ENCODE measurements at regions not wholly inside any gene's neighbourhood (a gene's known extent, or its start where the extent isn't known, plus 50 kb on each side); places are given as distances from the start of the nearest gene placed in this dataset.

- H2BK20ac ChIP-seq (ENCODE audit: low read depth, low read length) = no peak overlapping the region
- H3K4me1 ChIP-seq (ENCODE audit: control insufficient read depth, insufficient read depth, low read length) = peaks cover 5% of the 10 kb centered on the region
- intact Hi-C loops (cut with micrococcal nuclease) = no loop called here
- H3K56ac ChIP-seq (ENCODE audit: extremely low read depth, insufficient read depth, low read length) = no peak overlapping the region
- no peak overlapping the region for H3K9ac ChIP-seq (ENCODE audit: low read depth, low read length)
- 33% methylated on average over 2 of the region's 3 CpGs; no CpG with 5 or more reads in 1 of the 2 experiments for whole genome bisulfite sequencing, 2 experiments (ENCODE audit: extremely low coverage in 2 of 2, insufficient read length in 1 of 2)
- in situ Hi-C loops (cut with MboI; ENCODE audit: low sequenced_read_pairs) = no loop called here
- H2BK5ac ChIP-seq (ENCODE audit: low read depth, low read length, poor library complexity, severe bottlenecking) = no peak overlapping the region
- no peak overlapping the region for H2BK15ac ChIP-seq (ENCODE audit: low read depth, low read length)
- H3K36me3 ChIP-seq (ENCODE audit: control insufficient read depth, insufficient read depth, low read length) = no peaks in the 10 kb centered on the region
- H4K5ac ChIP-seq (ENCODE audit: low read depth, low read length) = no peak overlapping the region
- H3K9me3 ChIP-seq (ENCODE audit: control insufficient read depth, insufficient read depth, low read length) = no peaks in the 10 kb centered on the region
- ChIA-PET POLR2A (ENCODE audit: unreplicated experiment) (no interaction called here), CTCF (no interaction called here)
- H4K8ac ChIP-seq (ENCODE audit: low read depth in 2 of 2, low read length in 2 of 2) = no peak overlapping the region
- no peak overlapping the region for H2AFZ ChIP-seq (replicated peaks; ENCODE audit: low read length, poor library complexity)
- DNase-seq = peak; percentile 68
- BruUV-seq (replicated peaks) = no TSS peak
- H3K23ac ChIP-seq (ENCODE audit: low read depth, low read length) = no peak overlapping the region
- no peak overlapping the region for H2AK9ac ChIP-seq (replicated peaks; ENCODE audit: low read depth, low read length, poor library complexity)
- H3K4me2 ChIP-seq (ENCODE audit: low read depth, low read length) = no peak overlapping the region
- dilution Hi-C loops (cut with HindIII; ENCODE audit: low sequenced_read_pairs, unreplicated experiment) = no loop called here
- no peak overlapping the region for H2BK120ac ChIP-seq (ENCODE audit: low read depth, low read length)
- H3K18ac ChIP-seq (ENCODE audit: low read depth, low read length) = no peak overlapping the region
- H3K14ac ChIP-seq (replicated peaks; ENCODE audit: low read depth, low read length) = no peak overlapping the region
- H4K20me1 ChIP-seq (ENCODE audit: insufficient read depth, low read length) = no peaks in the 10 kb centered on the region
- no peaks in the 10 kb centered on the region for H3K79me1 ChIP-seq (ENCODE audit: low read depth in 1 of 2, low read length in 2 of 2)
- no peak for ATAC-seq (ENCODE audit: low read depth)
- no peak overlapping the region for H3K4me3 ChIP-seq (ENCODE audit: insufficient read depth, low read depth, low read length)
- no peak overlapping the region for H4K91ac ChIP-seq (ENCODE audit: insufficient read depth, low read depth, low read length)
- no peaks in the 10 kb centered on the region for H3K9me1 ChIP-seq (ENCODE audit: insufficient read depth, low read length)
- H3K27me3 ChIP-seq (ENCODE audit: control insufficient read depth, insufficient read depth, low read length) = no peaks in the 10 kb centered on the region
- H3K4ac ChIP-seq (ENCODE audit: low read depth, low read length) = no peak overlapping the region
- no peak overlapping the region for H3K27ac ChIP-seq (ENCODE audit: insufficient read depth, low read length)
- no peak overlapping the region for H2AK5ac ChIP-seq (ENCODE audit: low read depth, low read length)
- TF ChIP-seq RCOR1 (IDR thresholded peaks at IDR 0.05; ENCODE audit: insufficient replicate concordance, low read length) (no peak), CTCF (conservative IDR thresholded peaks at IDR 0.05; ENCODE audit: low read depth, low read length) (no peak), CEBPB (IDR thresholded peaks at IDR 0.05; ENCODE audit: low read depth, low read length) (no peak), RFX5 (IDR thresholded peaks at IDR 0.05; ENCODE audit: low read depth, low read length) (no peak), NFE2L2 (IDR thresholded peaks at IDR 0.05; ENCODE audit: low read depth, low read length) (no peak), SMC3 (IDR thresholded peaks at IDR 0.05; ENCODE audit: low read depth, low read length) (no peak), BHLHE40 (IDR thresholded peaks at IDR 0.05; ENCODE audit: low read depth, low read length) (no peak), RAD21 (IDR thresholded peaks at IDR 0.05; ENCODE audit: low read length) (no peak), FOS (IDR thresholded peaks at IDR 0.05; ENCODE audit: low read depth, low read length) (no peak)
Measured at GRCh38 chr1:216820345-216820744, 97.1 kb upstream of the ESRRG start.

Data from IMR-90 (cell line).